MM.1S (cell line): ENCODE measurements at regions not wholly inside any gene's neighbourhood (a gene's known extent, or its start where the extent isn't known, plus 50 kb on each side); places are given as distances from the start of the nearest gene placed in this dataset.

ENCODE experiments used
- EZH2 ChIP-seq: fragments of 300-600 bp; sonication (generic); optimal IDR thresholded peaks from 2 replicates; pipeline ENCODE3; 2017; ENCODE audit warnings: low read depth, mild to moderate bottlenecking, antibody characterized with exemption, low read length, mixed read lengths
- TF ChIP-seq, protein P1 (sequence below): fragments of 300-600 bp; sonication (generic); IDR thresholded peaks from 2 replicates; pipeline ENCODE4 v1.5.1; 2016; ENCODE audit warnings: antibody characterized with exemption, low read length, mixed read lengths

GRCh38 chr3:154678041-154678654 is 248.2 kb upstream of the GPR149 start:
- TF ChIP-seq, protein P1, sequence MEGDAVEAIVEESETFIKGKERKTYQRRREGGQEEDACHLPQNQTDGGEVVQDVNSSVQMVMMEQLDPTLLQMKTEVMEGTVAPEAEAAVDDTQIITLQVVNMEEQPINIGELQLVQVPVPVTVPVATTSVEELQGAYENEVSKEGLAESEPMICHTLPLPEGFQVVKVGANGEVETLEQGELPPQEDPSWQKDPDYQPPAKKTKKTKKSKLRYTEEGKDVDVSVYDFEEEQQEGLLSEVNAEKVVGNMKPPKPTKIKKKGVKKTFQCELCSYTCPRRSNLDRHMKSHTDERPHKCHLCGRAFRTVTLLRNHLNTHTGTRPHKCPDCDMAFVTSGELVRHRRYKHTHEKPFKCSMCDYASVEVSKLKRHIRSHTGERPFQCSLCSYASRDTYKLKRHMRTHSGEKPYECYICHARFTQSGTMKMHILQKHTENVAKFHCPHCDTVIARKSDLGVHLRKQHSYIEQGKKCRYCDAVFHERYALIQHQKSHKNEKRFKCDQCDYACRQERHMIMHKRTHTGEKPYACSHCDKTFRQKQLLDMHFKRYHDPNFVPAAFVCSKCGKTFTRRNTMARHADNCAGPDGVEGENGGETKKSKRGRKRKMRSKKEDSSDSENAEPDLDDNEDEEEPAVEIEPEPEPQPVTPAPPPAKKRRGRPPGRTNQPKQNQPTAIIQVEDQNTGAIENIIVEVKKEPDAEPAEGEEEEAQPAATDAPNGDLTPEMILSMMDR, result no peak
- TF ChIP-seq EZH2, result no peak
